ENCODE measurements at regions not wholly inside any gene's neighbourhood (a gene's known extent, or its start where the extent isn't known, plus 50 kb on each side); places are given as distances from the start of the nearest gene placed in this dataset.

DNA sequence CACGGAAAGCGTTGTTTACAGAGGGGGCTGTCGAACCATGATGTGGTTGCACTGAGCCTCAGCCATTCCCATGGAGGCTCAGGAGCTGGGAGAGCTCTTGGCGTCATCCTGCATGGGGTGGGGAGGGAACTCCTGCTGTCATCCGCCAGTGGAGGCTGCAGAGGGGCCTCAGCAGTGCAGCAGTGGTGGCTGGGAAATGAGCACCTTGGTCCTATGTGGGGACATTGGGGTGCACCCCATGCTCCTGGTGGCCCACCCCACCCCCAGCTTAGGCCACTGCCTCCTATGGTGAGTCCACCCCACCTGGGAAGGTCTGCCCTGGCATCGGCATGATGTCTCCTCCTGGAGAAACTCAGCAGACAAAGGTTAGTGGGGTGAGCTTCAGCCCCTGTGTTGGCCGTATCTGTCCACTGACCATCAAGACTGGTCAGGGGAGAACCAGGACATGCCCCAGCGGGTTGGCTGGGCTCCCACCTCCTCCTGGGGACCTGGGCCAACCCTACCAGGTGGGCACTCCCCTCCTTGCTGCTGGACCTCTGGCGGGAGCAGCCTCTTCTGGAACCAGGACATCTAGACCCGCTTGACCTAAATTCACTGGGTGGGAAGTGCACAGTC is 67.8 kb upstream of the HDAC4 start:
- no peaks in the 10 kb centered on the region for H3K9me3 ChIP-seq (ENCODE audit: control insufficient read depth, insufficient read depth, low read depth, low read length)
- no peak overlapping the region for H3K4me3 ChIP-seq (ENCODE audit: low read depth, low read length)
- ChIA-PET POLR2A (no interaction called here), CTCF (no interaction called here)
- TF ChIP-seq ZNF292 (tag by site-specific recombination; IDR thresholded peaks at IDR 0.05; ENCODE audit: borderline replicate concordance, low read depth): no peak
- no peak for TF ChIP-seq ZNF211 (tag by site-specific recombination; IDR thresholded peaks at IDR 0.05; ENCODE audit: low read depth)
- TF ChIP-seq ZNF768 (tag by site-specific recombination; IDR thresholded peaks at IDR 0.05): no peak
- no peak for TF ChIP-seq ZNF629 (tag by site-specific recombination; IDR thresholded peaks at IDR 0.05)
- no peak for TF ChIP-seq ZNF362 (tag by site-specific recombination; IDR thresholded peaks at IDR 0.05)
- TF ChIP-seq ZNF701 (tag by site-specific recombination; IDR thresholded peaks at IDR 0.05): no peak
- TF ChIP-seq ZNF677 (tag by site-specific recombination; IDR thresholded peaks at IDR 0.05): no peak
- no peak for TF ChIP-seq MYNN (tag by site-specific recombination; IDR thresholded peaks at IDR 0.05; ENCODE audit: borderline replicate concordance)
- TF ChIP-seq ZNF311 (tag by site-specific recombination; IDR thresholded peaks at IDR 0.05; ENCODE audit: borderline replicate concordance): no peak
- no peak for TF ChIP-seq ZBTB1 (tag by site-specific recombination; IDR thresholded peaks at IDR 0.05)
- TF ChIP-seq, protein P1, sequence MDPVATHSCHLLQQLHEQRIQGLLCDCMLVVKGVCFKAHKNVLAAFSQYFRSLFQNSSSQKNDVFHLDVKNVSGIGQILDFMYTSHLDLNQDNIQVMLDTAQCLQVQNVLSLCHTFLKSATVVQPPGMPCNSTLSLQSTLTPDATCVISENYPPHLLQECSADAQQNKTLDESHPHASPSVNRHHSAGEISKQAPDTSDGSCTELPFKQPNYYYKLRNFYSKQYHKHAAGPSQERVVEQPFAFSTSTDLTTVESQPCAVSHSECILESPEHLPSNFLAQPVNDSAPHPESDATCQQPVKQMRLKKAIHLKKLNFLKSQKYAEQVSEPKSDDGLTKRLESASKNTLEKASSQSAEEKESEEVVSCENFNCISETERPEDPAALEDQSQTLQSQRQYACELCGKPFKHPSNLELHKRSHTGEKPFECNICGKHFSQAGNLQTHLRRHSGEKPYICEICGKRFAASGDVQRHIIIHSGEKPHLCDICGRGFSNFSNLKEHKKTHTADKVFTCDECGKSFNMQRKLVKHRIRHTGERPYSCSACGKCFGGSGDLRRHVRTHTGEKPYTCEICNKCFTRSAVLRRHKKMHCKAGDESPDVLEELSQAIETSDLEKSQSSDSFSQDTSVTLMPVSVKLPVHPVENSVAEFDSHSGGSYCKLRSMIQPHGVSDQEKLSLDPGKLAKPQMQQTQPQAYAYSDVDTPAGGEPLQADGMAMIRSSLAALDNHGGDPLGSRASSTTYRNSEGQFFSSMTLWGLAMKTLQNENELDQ (tag by site-specific recombination; IDR thresholded peaks at IDR 0.05; ENCODE audit: low read depth): no peak
- no peak for TF ChIP-seq RBAK (tag by site-specific recombination; IDR thresholded peaks at IDR 0.05)
- TF ChIP-seq REPIN1 (tag by site-specific recombination; IDR thresholded peaks at IDR 0.05; ENCODE audit: low read depth): no peak
- TF ChIP-seq GFI1B (tag by site-specific recombination; IDR thresholded peaks at IDR 0.05): no peak
- no peak for TF ChIP-seq SALL2 (tag by site-specific recombination; IDR thresholded peaks at IDR 0.05; ENCODE audit: borderline replicate concordance)
- no peak for TF ChIP-seq HOXC10 (CRISPR knock-in tag; IDR thresholded peaks at IDR 0.05)
- no peak for TF ChIP-seq ZNF335 (tag by site-specific recombination; conservative IDR thresholded peaks at IDR 0.05)
- no peaks in the 10 kb centered on the region for H3K4me1 ChIP-seq (ENCODE audit: control insufficient read depth, insufficient read depth, low read length)
- H3K36me3 ChIP-seq (ENCODE audit: control insufficient read depth in 2 of 2, insufficient read depth in 1 of 2, low read length in 2 of 2): no peaks in the 10 kb centered on the region
- no peak overlapping the region for H3K27ac ChIP-seq (ENCODE audit: extremely low read depth, low read depth, low read length)

GRCh38 chr2:239467956-239468490 is 67.2 kb upstream of the HDAC4 start:
- H3K9me3 ChIP-seq (ENCODE audit: control insufficient read depth, insufficient read depth, low read depth, low read length): no peaks in the 10 kb centered on the region
- no peak overlapping the region for H3K27ac ChIP-seq (ENCODE audit: extremely low read depth, low read depth, low read length)
- no peak overlapping the region for H3K4me3 ChIP-seq (ENCODE audit: low read depth, low read length)
- ChIA-PET POLR2A (no interaction called here), CTCF (no interaction called here)
- no peaks in the 10 kb centered on the region for H3K4me1 ChIP-seq (ENCODE audit: control insufficient read depth, insufficient read depth, low read length)
- no peaks in the 10 kb centered on the region for H3K36me3 ChIP-seq (ENCODE audit: control insufficient read depth in 2 of 2, insufficient read depth in 1 of 2, low read length in 2 of 2)
- TF ChIP-seq PRDM6 (tag by site-specific recombination; IDR thresholded peaks at IDR 0.05) (no peak), ZNF274 (IDR thresholded peaks at IDR 0.05; ENCODE audit: low read length) (no peak), ZNF274 (tag by site-specific recombination; IDR thresholded peaks at IDR 0.05; ENCODE audit: borderline replicate concordance) (no peak), HOXD13 (CRISPR knock-in tag; IDR thresholded peaks at IDR 0.05; ENCODE audit: borderline replicate concordance) (no peak), ZNF629 (tag by site-specific recombination; IDR thresholded peaks at IDR 0.05) (no peak), MZF1 (tag by site-specific recombination; IDR thresholded peaks at IDR 0.05; ENCODE audit: borderline replicate concordance) (no peak), ZNF692 (tag by site-specific recombination; IDR thresholded peaks at IDR 0.05) (no peak), ZFHX2 (tag by site-specific recombination; conservative IDR thresholded peaks at IDR 0.05) (no peak), ZNF621 (tag by site-specific recombination; IDR thresholded peaks at IDR 0.05) (no peak), MEIS1 (CRISPR knock-in tag; IDR thresholded peaks at IDR 0.05; ENCODE audit: borderline replicate concordance) (no peak)
- TF ChIP-seq, protein P2, sequence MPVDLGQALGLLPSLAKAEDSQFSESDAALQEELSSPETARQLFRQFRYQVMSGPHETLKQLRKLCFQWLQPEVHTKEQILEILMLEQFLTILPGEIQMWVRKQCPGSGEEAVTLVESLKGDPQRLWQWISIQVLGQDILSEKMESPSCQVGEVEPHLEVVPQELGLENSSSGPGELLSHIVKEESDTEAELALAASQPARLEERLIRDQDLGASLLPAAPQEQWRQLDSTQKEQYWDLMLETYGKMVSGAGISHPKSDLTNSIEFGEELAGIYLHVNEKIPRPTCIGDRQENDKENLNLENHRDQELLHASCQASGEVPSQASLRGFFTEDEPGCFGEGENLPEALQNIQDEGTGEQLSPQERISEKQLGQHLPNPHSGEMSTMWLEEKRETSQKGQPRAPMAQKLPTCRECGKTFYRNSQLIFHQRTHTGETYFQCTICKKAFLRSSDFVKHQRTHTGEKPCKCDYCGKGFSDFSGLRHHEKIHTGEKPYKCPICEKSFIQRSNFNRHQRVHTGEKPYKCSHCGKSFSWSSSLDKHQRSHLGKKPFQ (tag by site-specific recombination; IDR thresholded peaks at IDR 0.05): no peak

Measured in HEK293 (cell line).